ENCODE measurements at regions not wholly inside any gene's neighbourhood (a gene's known extent, or its start where the extent isn't known, plus 50 kb on each side); places are given as distances from the start of the nearest gene placed in this dataset.

- TF ChIP-seq POLR2A (IDR thresholded peaks at IDR 0.05) (no peak), CTCF (IDR thresholded peaks at IDR 0.05) (no peak), POLR2AphosphoS5 (IDR thresholded peaks at IDR 0.05) (no peak)
Observed at GRCh38 chr4:38367642-38368174, 296.3 kb upstream of the KLF3 start.
